ENCODE measurements at regions not wholly inside any gene's neighbourhood (a gene's known extent, or its start where the extent isn't known, plus 50 kb on each side); places are given as distances from the start of the nearest gene placed in this dataset.

- ATAC-seq (replicated peaks in 1 of 4) = no peak
- peaks cover 5 to 9% (median 7%) of the 10 kb centered on the region in 3 donors for H3K9me3 Mint-ChIP-seq
- H3K27me3 Mint-ChIP-seq = no peaks in the 10 kb centered on the region
- H3K36me3 Mint-ChIP-seq = no peaks in the 10 kb centered on the region
- H3K36me3 ChIP-seq (ENCODE audit: control insufficient read depth in 2 of 2, extremely low read depth in 1 of 2, insufficient read depth in 1 of 2, low read length in 1 of 2) = no peaks in the 10 kb centered on the region
- no peak overlapping the region for H3K27ac Mint-ChIP-seq
- H3K4me3 ChIP-seq (ENCODE audit: control insufficient read depth in 1 of 2, extremely low read depth in 1 of 2, low read length in 1 of 2) = no peak overlapping the region
- no CpG with 5 or more reads among the region's 1 CpG for WGBS (ENCODE audit: insufficient coverage)
- DNase-seq = no peak
- no peak overlapping the region for H3K27ac ChIP-seq (ENCODE audit: low read length)
- ChIA-PET POLR2A (no interaction called here), CTCF (no interaction called here)
- no peaks in the 10 kb centered on the region for H3K4me1 ChIP-seq (ENCODE audit: control insufficient read depth in 1 of 2, extremely low read depth in 1 of 2, insufficient read depth in 2 of 2, low read length in 2 of 2)
- H3K4me3 Mint-ChIP-seq = no peak overlapping the region
- H3K9me3 ChIP-seq = no peaks in the 10 kb centered on the region
- H3K4me1 Mint-ChIP-seq = no peaks in the 10 kb centered on the region
- H3K27me3 ChIP-seq (replicated peaks in 1 of 2; ENCODE audit: control insufficient read depth in 2 of 2, extremely low read depth in 1 of 2, insufficient read depth in 2 of 2, low read length in 1 of 2) = no peaks in the 10 kb centered on the region
Measured at GRCh38 chr5:125633523-125633922, 789.7 kb upstream of the GRAMD2B start.

- no peaks in the 10 kb centered on the region for H3K36me3 Mint-ChIP-seq
- no peak for ATAC-seq (replicated peaks in 1 of 4)
- POLR2A ChIA-PET = no interaction called here
- no peaks in the 10 kb centered on the region for H3K27me3 Mint-ChIP-seq
- H3K4me3 ChIP-seq (ENCODE audit: control insufficient read depth in 1 of 2, extremely low read depth in 1 of 2, low read length in 1 of 2) = no peak overlapping the region
- no peaks in the 10 kb centered on the region for H3K4me1 Mint-ChIP-seq
- no peaks in the 10 kb centered on the region for H3K36me3 ChIP-seq (ENCODE audit: control insufficient read depth in 2 of 2, extremely low read depth in 1 of 2, insufficient read depth in 1 of 2, low read length in 1 of 2)
- H3K27me3 ChIP-seq (replicated peaks in 1 of 2; ENCODE audit: control insufficient read depth in 2 of 2, extremely low read depth in 1 of 2, insufficient read depth in 2 of 2, low read length in 1 of 2) = no peaks in the 10 kb centered on the region
- H3K4me3 Mint-ChIP-seq = no peak overlapping the region
- no peaks in the 10 kb centered on the region for H3K4me1 ChIP-seq (ENCODE audit: control insufficient read depth in 1 of 2, extremely low read depth in 1 of 2, insufficient read depth in 2 of 2, low read length in 2 of 2)
- no peak overlapping the region for H3K27ac ChIP-seq (ENCODE audit: low read length)
- H3K9me3 Mint-ChIP-seq = peaks cover 3 to 8% (median 5%) of the 10 kb centered on the region in 3 donors
- no peaks in the 10 kb centered on the region for H3K9me3 ChIP-seq
- no peak for DNase-seq
- no CpG with 5 or more reads among the region's 1 CpG for WGBS (ENCODE audit: insufficient coverage)
- no peak overlapping the region for H3K27ac Mint-ChIP-seq
- CTCF ChIA-PET = no interaction called here
Measured at GRCh38 chr5:125634216-125634835, 788.9 kb upstream of the GRAMD2B start.

- Mint-ChIP-seq H3K27ac (no peak overlapping the region), H3K27me3 (no peaks in the 10 kb centered on the region), H3K9me3 (peaks cover 21 to 38% (median 24%) of the 10 kb centered on the region in 3 donors), H3K4me1 (no peaks in the 10 kb centered on the region), H3K4me3 (no peak overlapping the region), H3K36me3 (no peaks in the 10 kb centered on the region)
- ChIA-PET POLR2A (no interaction called here), CTCF (no interaction called here)
- Histone ChIP-seq H3K9me3 (no peaks in the 10 kb centered on the region), H3K36me3 (ENCODE audit: control insufficient read depth in 2 of 2, extremely low read depth in 1 of 2, insufficient read depth in 1 of 2, low read length in 1 of 2) (no peaks in the 10 kb centered on the region), H3K4me3 (ENCODE audit: control insufficient read depth in 1 of 2, extremely low read depth in 1 of 2, low read length in 1 of 2) (no peak overlapping the region), H3K27me3 (replicated peaks in 1 of 2; ENCODE audit: control insufficient read depth in 2 of 2, extremely low read depth in 1 of 2, insufficient read depth in 2 of 2, low read length in 1 of 2) (no peaks in the 10 kb centered on the region), H3K27ac (ENCODE audit: low read length) (no peak overlapping the region), H3K4me1 (ENCODE audit: control insufficient read depth in 1 of 2, extremely low read depth in 1 of 2, insufficient read depth in 2 of 2, low read length in 2 of 2) (no peaks in the 10 kb centered on the region)
- WGBS (ENCODE audit: insufficient coverage) = 100% methylated on average over 1 of the region's 2 CpGs
- ATAC-seq (replicated peaks in 1 of 4) (no peak), DNase-seq (no peak)
Measured at GRCh38 chr5:125639858-125640257, 783.4 kb upstream of the GRAMD2B start.

GRCh38 chr5:125652761-125653160 lies 770.4 kb upstream of the GRAMD2B start:
- no peaks in the 10 kb centered on the region for H3K36me3 Mint-ChIP-seq
- no CpG with 5 or more reads among the region's 2 CpGs for WGBS (ENCODE audit: insufficient coverage)

GRCh38 chr5:125654392-125654791 lies 768.8 kb upstream of the GRAMD2B start:
- H3K27ac ChIP-seq (ENCODE audit: low read length) = no peak overlapping the region
- ATAC-seq (replicated peaks in 1 of 4) = no peak
- ChIA-PET CTCF (no interaction called here), POLR2A (no interaction called here)
- H3K9me3 Mint-ChIP-seq = peaks cover 0 to 5% (median 4%) of the 10 kb centered on the region in 3 donors
- no peaks in the 10 kb centered on the region for H3K4me1 Mint-ChIP-seq
- no peaks in the 10 kb centered on the region for H3K9me3 ChIP-seq
- no peaks in the 10 kb centered on the region for H3K36me3 ChIP-seq (ENCODE audit: control insufficient read depth in 2 of 2, extremely low read depth in 1 of 2, insufficient read depth in 1 of 2, low read length in 1 of 2)
- no peak overlapping the region for H3K27ac Mint-ChIP-seq
- no peaks in the 10 kb centered on the region for H3K36me3 Mint-ChIP-seq
- H3K27me3 Mint-ChIP-seq = no peaks in the 10 kb centered on the region
- no peak overlapping the region for H3K4me3 ChIP-seq (ENCODE audit: control insufficient read depth in 1 of 2, extremely low read depth in 1 of 2, low read length in 1 of 2)
- no peaks in the 10 kb centered on the region for H3K27me3 ChIP-seq (replicated peaks in 1 of 2; ENCODE audit: control insufficient read depth in 2 of 2, extremely low read depth in 1 of 2, insufficient read depth in 2 of 2, low read length in 1 of 2)
- H3K4me3 Mint-ChIP-seq = no peak overlapping the region
- no peak for DNase-seq
- H3K4me1 ChIP-seq (ENCODE audit: control insufficient read depth in 1 of 2, extremely low read depth in 1 of 2, insufficient read depth in 2 of 2, low read length in 2 of 2) = no peaks in the 10 kb centered on the region

More at GRCh38 chr5:125652761-125653160, 770.4 kb upstream of the GRAMD2B start:
- ATAC-seq (replicated peaks in 1 of 4) = no peak
- H3K27ac Mint-ChIP-seq = no peak overlapping the region
- no peaks in the 10 kb centered on the region for H3K9me3 ChIP-seq
- H3K9me3 Mint-ChIP-seq = peaks cover 0 to 15% (median 13%) of the 10 kb centered on the region in 3 donors
- H3K4me3 ChIP-seq (ENCODE audit: control insufficient read depth in 1 of 2, extremely low read depth in 1 of 2, low read length in 1 of 2) = no peak overlapping the region
- H3K27me3 Mint-ChIP-seq = no peaks in the 10 kb centered on the region
- ChIA-PET POLR2A (no interaction called here), CTCF (no interaction called here)
- H3K4me1 ChIP-seq (ENCODE audit: control insufficient read depth in 1 of 2, extremely low read depth in 1 of 2, insufficient read depth in 2 of 2, low read length in 2 of 2) = no peaks in the 10 kb centered on the region
- H3K36me3 ChIP-seq (ENCODE audit: control insufficient read depth in 2 of 2, extremely low read depth in 1 of 2, insufficient read depth in 1 of 2, low read length in 1 of 2) = no peaks in the 10 kb centered on the region
- no peak overlapping the region for H3K27ac ChIP-seq (ENCODE audit: low read length)
- H3K27me3 ChIP-seq (replicated peaks in 1 of 2; ENCODE audit: control insufficient read depth in 2 of 2, extremely low read depth in 1 of 2, insufficient read depth in 2 of 2, low read length in 1 of 2) = no peaks in the 10 kb centered on the region
- H3K4me1 Mint-ChIP-seq = no peaks in the 10 kb centered on the region
- no peak for DNase-seq
- no peak overlapping the region for H3K4me3 Mint-ChIP-seq

- H3K4me3 Mint-ChIP-seq = no peak overlapping the region
- no peak overlapping the region for H3K4me3 ChIP-seq (ENCODE audit: control insufficient read depth in 1 of 2, extremely low read depth in 1 of 2, low read length in 1 of 2)
- no peak for ATAC-seq (replicated peaks in 1 of 4)
- ChIA-PET POLR2A (no interaction called here), CTCF (no interaction called here)
- H3K27me3 Mint-ChIP-seq = no peaks in the 10 kb centered on the region
- H3K9me3 Mint-ChIP-seq = peaks cover 0 to 8% (median 2%) of the 10 kb centered on the region in 3 donors
- no peaks in the 10 kb centered on the region for H3K4me1 Mint-ChIP-seq
- H3K27ac ChIP-seq (ENCODE audit: low read length) = no peak overlapping the region
- no peak overlapping the region for H3K27ac Mint-ChIP-seq
- no peaks in the 10 kb centered on the region for H3K36me3 ChIP-seq (ENCODE audit: control insufficient read depth in 2 of 2, extremely low read depth in 1 of 2, insufficient read depth in 1 of 2, low read length in 1 of 2)
- H3K36me3 Mint-ChIP-seq = no peaks in the 10 kb centered on the region
- DNase-seq = no peak
- no peaks in the 10 kb centered on the region for H3K27me3 ChIP-seq (replicated peaks in 1 of 2; ENCODE audit: control insufficient read depth in 2 of 2, extremely low read depth in 1 of 2, insufficient read depth in 2 of 2, low read length in 1 of 2)
- H3K4me1 ChIP-seq (ENCODE audit: control insufficient read depth in 1 of 2, extremely low read depth in 1 of 2, insufficient read depth in 2 of 2, low read length in 2 of 2) = no peaks in the 10 kb centered on the region
- no peaks in the 10 kb centered on the region for H3K9me3 ChIP-seq
Measured at GRCh38 chr5:125655156-125655555, 768.1 kb upstream of the GRAMD2B start.

- H3K4me3 ChIP-seq (ENCODE audit: control insufficient read depth in 1 of 2, extremely low read depth in 1 of 2, low read length in 1 of 2) = no peak overlapping the region
- no peaks in the 10 kb centered on the region for H3K27me3 ChIP-seq (replicated peaks in 1 of 2; ENCODE audit: control insufficient read depth in 2 of 2, extremely low read depth in 1 of 2, insufficient read depth in 2 of 2, low read length in 1 of 2)
- ChIA-PET CTCF (no interaction called here), POLR2A (no interaction called here)
- Mint-ChIP-seq H3K27ac (no peak overlapping the region), H3K36me3 (no peaks in the 10 kb centered on the region), H3K9me3 (peaks cover 0 to 5% (median under 1%) of the 10 kb centered on the region in 3 donors), H3K4me3 (no peak overlapping the region), H3K27me3 (no peaks in the 10 kb centered on the region), H3K4me1 (no peaks in the 10 kb centered on the region)
- no peaks in the 10 kb centered on the region for H3K36me3 ChIP-seq (ENCODE audit: control insufficient read depth in 2 of 2, extremely low read depth in 1 of 2, insufficient read depth in 1 of 2, low read length in 1 of 2)
- H3K9me3 ChIP-seq = no peaks in the 10 kb centered on the region
- ATAC-seq (replicated peaks in 1 of 4) = no peak
- no peak overlapping the region for H3K27ac ChIP-seq (ENCODE audit: low read length)
- no peak for DNase-seq
- 100% methylated on average over 1 of the region's 2 CpGs for WGBS (ENCODE audit: insufficient coverage)
- H3K4me1 ChIP-seq (ENCODE audit: control insufficient read depth in 1 of 2, extremely low read depth in 1 of 2, insufficient read depth in 2 of 2, low read length in 2 of 2) = no peaks in the 10 kb centered on the region
Measured at GRCh38 chr5:125657936-125658335, 765.3 kb upstream of the GRAMD2B start.

All from T-cell (primary cell).